HEK293 (cell line): ENCODE measurements at regions not wholly inside any gene's neighbourhood (a gene's known extent, or its start where the extent isn't known, plus 50 kb on each side); places are given as distances from the start of the nearest gene placed in this dataset.

Source experiments
- CTCF ChIA-PET: fragments of 350-600 bp; formaldehyde crosslinking; extraction: SDS; loops from one replicate; lab custom pipeline; 2021; ENCODE audit warnings: antibody characterized with exemption; lab: Yijun Ruan, JAX
- POLR2A ChIA-PET: fragments of 300-600 bp; formaldehyde crosslinking; extraction: SDS; loops from one replicate; lab custom pipeline; 2020; ENCODE audit warnings: antibody characterized with exemption, inconsistent platforms; lab: Yijun Ruan, JAX
- H3K27ac ChIP-seq: fragments of 200-500 bp; sonication (Bioruptor generic); 2 replicates; pipeline ENCODE4 v1.5.1; 2014; ENCODE audit warnings: low read depth, low read length, control low read depth, inconsistent platforms; ENCODE audit errors: extremely low read depth
- H3K36me3 ChIP-seq, 2 experiments: fragments of 200-500 bp in 1 of 2; sonication (Bioruptor generic) in 1 of 2; 1 replicate in 1 of 2; 2 replicates in 1 of 2; pipeline ENCODE4 v1.5.1; 2014 to 2017; ENCODE audit warnings: inconsistent platforms in 2 of 2, low read length in 2 of 2; ENCODE audit not compliant: control insufficient read depth in 2 of 2, insufficient read depth in 1 of 2
- H3K4me1 ChIP-seq: fragments of 200-500 bp; sonication (Bioruptor generic); 2 replicates; pipeline ENCODE4 v1.5.1; 2014; ENCODE audit warnings: mild to moderate bottlenecking, low read length, inconsistent platforms; ENCODE audit not compliant: control insufficient read depth, insufficient read depth
- H3K4me3 ChIP-seq: 2 replicates; pipeline ENCODE4 v1.5.1; 2011; ENCODE audit warnings: low read depth, mild to moderate bottlenecking, control low read depth, low read length, moderate library complexity
- H3K9me3 ChIP-seq: fragments of 200-500 bp; sonication (Bioruptor generic); 2 replicates; pipeline ENCODE4 v1.5.1; 2014; ENCODE audit warnings: low read depth, low read length, inconsistent platforms; ENCODE audit not compliant: control insufficient read depth, insufficient read depth
- HIC1 ChIP-seq: fragments of 450-650 bp; formaldehyde crosslinking; IDR thresholded peaks from 2 replicates; pipeline ENCODE4 v1.5.1; 2016; ENCODE audit warnings: missing biosample characterization, missing genetic modification characterization
- ZBTB48 ChIP-seq: fragments of 450-650 bp; formaldehyde crosslinking; IDR thresholded peaks from 2 replicates; pipeline ENCODE4 v1.5.1; 2016; ENCODE audit warnings: missing biosample characterization, missing genetic modification characterization
- ZBTB7A ChIP-seq: fragments of 450-650 bp; formaldehyde crosslinking; IDR thresholded peaks from 2 replicates; pipeline ENCODE4 v1.5.1; 2016; ENCODE audit warnings: low read depth, missing biosample characterization, missing genetic modification characterization
- ZIC2 ChIP-seq: fragments of 450-650 bp; formaldehyde crosslinking; IDR thresholded peaks from 2 replicates; pipeline ENCODE4 v1.5.1; 2016; ENCODE audit warnings: missing biosample characterization, missing genetic modification characterization
- ZNF132 ChIP-seq: fragments of 450-650 bp; formaldehyde crosslinking; IDR thresholded peaks from 2 replicates; pipeline ENCODE4 v1.5.1; 2017; ENCODE audit warnings: missing biosample characterization, missing genetic modification characterization, borderline replicate concordance
- ZNF133 ChIP-seq: fragments of 450-650 bp; formaldehyde crosslinking; IDR thresholded peaks from 2 replicates; pipeline ENCODE4 v1.5.1; 2016; ENCODE audit warnings: missing biosample characterization, missing genetic modification characterization
- ZNF146 ChIP-seq: fragments of 450-650 bp; formaldehyde crosslinking; IDR thresholded peaks from 2 replicates; pipeline ENCODE4 v1.5.1; 2016; ENCODE audit warnings: missing biosample characterization, missing genetic modification characterization
- ZNF202 ChIP-seq: fragments of 450-650 bp; formaldehyde crosslinking; IDR thresholded peaks from 2 replicates; pipeline ENCODE4 v1.5.1; 2016; ENCODE audit warnings: missing biosample characterization, missing genetic modification characterization, borderline replicate concordance
- ZNF223 ChIP-seq: fragments of 450-650 bp; formaldehyde crosslinking; IDR thresholded peaks from 2 replicates; pipeline ENCODE4 v1.5.1; 2016; ENCODE audit warnings: missing biosample characterization, missing genetic modification characterization
- ZNF23 ChIP-seq: fragments of 450-650 bp; formaldehyde crosslinking; IDR thresholded peaks from 2 replicates; pipeline ENCODE4 v1.5.1; 2016; ENCODE audit warnings: missing biosample characterization, missing genetic modification characterization, borderline replicate concordance
- ZNF426 ChIP-seq: fragments of 450-650 bp; formaldehyde crosslinking; IDR thresholded peaks from 2 replicates; pipeline ENCODE4 v1.5.1; 2017; ENCODE audit warnings: missing biosample characterization, missing genetic modification characterization, mild to moderate bottlenecking, inconsistent platforms, moderate library complexity
- ZNF433 ChIP-seq: fragments of 450-650 bp; formaldehyde crosslinking; IDR thresholded peaks from 2 replicates; pipeline ENCODE4 v1.5.1; 2016; ENCODE audit warnings: missing biosample characterization, missing genetic modification characterization, low read depth
- ZNF544 ChIP-seq: fragments of 450-650 bp; formaldehyde crosslinking; IDR thresholded peaks from 2 replicates; pipeline ENCODE4 v1.5.0; 2017; ENCODE audit warnings: missing biosample characterization, missing genetic modification characterization
- ZXDB ChIP-seq: fragments of 450-650 bp; formaldehyde crosslinking; IDR thresholded peaks from 2 replicates; pipeline ENCODE4 v1.5.1; 2016; ENCODE audit warnings: missing biosample characterization, missing genetic modification characterization
- TF ChIP-seq, protein P1 (sequence below): fragments of 450-650 bp; formaldehyde crosslinking; IDR thresholded peaks from 2 replicates; pipeline ENCODE4 v1.5.1; 2016; ENCODE audit warnings: missing biosample characterization, missing genetic modification characterization
- TF ChIP-seq, protein P2 (sequence below): fragments of 450-650 bp; formaldehyde crosslinking; IDR thresholded peaks from 2 replicates; pipeline ENCODE4 v1.5.1; 2017; ENCODE audit warnings: missing biosample characterization, missing genetic modification characterization

DNA sequence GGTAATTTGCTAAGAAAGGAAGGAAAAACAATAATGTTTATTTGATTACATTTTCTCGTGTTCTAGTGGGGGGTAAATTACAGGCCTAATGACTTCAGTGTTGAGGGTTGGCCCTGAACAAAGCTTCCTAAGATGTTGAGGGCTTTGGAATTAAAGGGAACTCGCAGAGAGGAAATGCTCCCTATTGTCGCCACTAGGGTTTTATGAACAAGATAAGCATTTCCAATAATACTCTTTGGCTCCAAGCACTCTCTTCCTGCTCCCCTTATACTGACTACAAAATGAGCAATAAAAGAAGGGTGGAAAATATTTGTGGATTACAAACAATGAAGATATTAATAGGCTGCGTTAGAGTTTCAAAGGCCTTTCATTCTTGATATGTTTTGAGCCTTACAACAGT lies 363.6 kb downstream of the HS3ST3B1 start:
- Histone ChIP-seq H3K27ac (no peak overlapping the region), H3K4me3 (no peak overlapping the region), H3K9me3 (no peaks in the 10 kb centered on the region), H3K36me3 (no peaks in the 10 kb centered on the region), H3K4me1 (no peaks in the 10 kb centered on the region)
- TF ChIP-seq ZNF132: no peak
- CTCF ChIA-PET: interaction anchor here (0.6 to 0.7 kb wide), 3 partner anchors 166 to 1160 kb away, joined by 3 read pairs; no protein-coding TSS in a partner anchor
- POLR2A ChIA-PET: no interaction called here

GRCh38 chr17:14641117-14641516 lies 340.2 kb downstream of the HS3ST3B1 start:
- Histone ChIP-seq H3K27ac (no peak overlapping the region), H3K4me1 (no peaks in the 10 kb centered on the region), H3K36me3 (no peaks in the 10 kb centered on the region), H3K9me3 (no peaks in the 10 kb centered on the region; the same call in 1 of the 2 replicates), H3K4me3 (no peak overlapping the region)
- ChIA-PET POLR2A (no interaction called here), CTCF (no interaction called here)
- TF ChIP-seq ZNF202: no peak
- no peak for TF ChIP-seq ZNF544
- TF ChIP-seq ZXDB (tag by site-specific recombination): no peak
- TF ChIP-seq ZIC2 (tag by site-specific recombination): no peak
- TF ChIP-seq ZBTB48 (tag by site-specific recombination): no peak
- TF ChIP-seq ZBTB7A (tag by site-specific recombination): no peak
- TF ChIP-seq, protein P1, sequence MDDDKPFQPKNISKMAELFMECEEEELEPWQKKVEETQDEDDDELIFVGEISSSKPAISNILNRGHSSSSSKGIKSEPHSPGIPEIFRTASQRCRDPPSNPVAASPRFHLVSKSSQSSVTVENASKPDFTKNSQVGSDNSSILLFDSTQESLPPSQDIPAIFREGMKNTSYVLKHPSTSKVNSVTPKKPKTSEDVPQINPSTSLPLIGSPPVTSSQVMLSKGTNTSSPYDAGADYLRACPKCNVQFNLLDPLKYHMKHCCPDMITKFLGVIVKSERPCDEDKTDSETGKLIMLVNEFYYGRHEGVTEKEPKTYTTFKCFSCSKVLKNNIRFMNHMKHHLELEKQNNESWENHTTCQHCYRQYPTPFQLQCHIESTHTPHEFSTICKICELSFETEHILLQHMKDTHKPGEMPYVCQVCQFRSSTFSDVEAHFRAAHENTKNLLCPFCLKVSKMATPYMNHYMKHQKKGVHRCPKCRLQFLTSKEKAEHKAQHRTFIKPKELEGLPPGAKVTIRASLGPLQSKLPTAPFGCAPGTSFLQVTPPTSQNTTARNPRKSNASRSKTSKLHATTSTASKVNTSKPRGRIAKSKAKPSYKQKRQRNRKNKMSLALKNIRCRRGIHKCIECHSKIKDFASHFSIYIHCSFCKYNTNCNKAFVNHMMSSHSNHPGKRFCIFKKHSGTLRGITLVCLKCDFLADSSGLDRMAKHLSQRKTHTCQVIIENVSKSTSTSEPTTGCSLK (tag by site-specific recombination): no peak
- no peak for TF ChIP-seq ZNF23 (tag by site-specific recombination)
- no peak for TF ChIP-seq ZNF133 (tag by site-specific recombination)
- TF ChIP-seq, protein P2, sequence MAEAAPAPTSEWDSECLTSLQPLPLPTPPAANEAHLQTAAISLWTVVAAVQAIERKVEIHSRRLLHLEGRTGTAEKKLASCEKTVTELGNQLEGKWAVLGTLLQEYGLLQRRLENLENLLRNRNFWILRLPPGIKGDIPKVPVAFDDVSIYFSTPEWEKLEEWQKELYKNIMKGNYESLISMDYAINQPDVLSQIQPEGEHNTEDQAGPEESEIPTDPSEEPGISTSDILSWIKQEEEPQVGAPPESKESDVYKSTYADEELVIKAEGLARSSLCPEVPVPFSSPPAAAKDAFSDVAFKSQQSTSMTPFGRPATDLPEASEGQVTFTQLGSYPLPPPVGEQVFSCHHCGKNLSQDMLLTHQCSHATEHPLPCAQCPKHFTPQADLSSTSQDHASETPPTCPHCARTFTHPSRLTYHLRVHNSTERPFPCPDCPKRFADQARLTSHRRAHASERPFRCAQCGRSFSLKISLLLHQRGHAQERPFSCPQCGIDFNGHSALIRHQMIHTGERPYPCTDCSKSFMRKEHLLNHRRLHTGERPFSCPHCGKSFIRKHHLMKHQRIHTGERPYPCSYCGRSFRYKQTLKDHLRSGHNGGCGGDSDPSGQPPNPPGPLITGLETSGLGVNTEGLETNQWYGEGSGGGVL (tag by site-specific recombination): no peak
- no peak for TF ChIP-seq ZNF433 (tag by site-specific recombination)
- TF ChIP-seq ZNF426 (tag by site-specific recombination): no peak
- TF ChIP-seq HIC1 (tag by site-specific recombination): no peak

- H3K4me3 ChIP-seq: no peak overlapping the region
- H3K36me3 ChIP-seq: no peaks in the 10 kb centered on the region
- no peak overlapping the region for H3K27ac ChIP-seq
- ChIA-PET POLR2A (no interaction called here), CTCF (interaction anchor here (0.6 kb wide), 1 partner anchor 52 kb away, joined by 3 read pairs; no protein-coding TSS in a partner anchor)
- no peaks in the 10 kb centered on the region for H3K4me1 ChIP-seq
- no peaks in the 10 kb centered on the region; the same call in 1 of the 2 replicates for H3K9me3 ChIP-seq
- TF ChIP-seq ZNF146 (tag by site-specific recombination): peak; percentile 54; the same call in 1 of the 2 replicates
- no peak for TF ChIP-seq ZNF223 (tag by site-specific recombination)
These were observed 336.4 kb downstream of the HS3ST3B1 start for GRCh38 chr17:14637260-14637659.
